Fibroblast of the conjunctiva (primary cell): ENCODE measurements at regions not wholly inside any gene's neighbourhood (a gene's known extent, or its start where the extent isn't known, plus 50 kb on each side); places are given as distances from the start of the nearest gene placed in this dataset.
"Not testable (repeated sequence)": the region's sequence is repeated elsewhere in the genome, so short reads cannot be mapped to it uniquely, and the experiment has no call there.

Experiments
- DNase-seq: peaks from one replicate; pipeline ENCODE4 v3.0.0-alpha.2; 2010; ENCODE audit warnings: low read depth

DNA sequence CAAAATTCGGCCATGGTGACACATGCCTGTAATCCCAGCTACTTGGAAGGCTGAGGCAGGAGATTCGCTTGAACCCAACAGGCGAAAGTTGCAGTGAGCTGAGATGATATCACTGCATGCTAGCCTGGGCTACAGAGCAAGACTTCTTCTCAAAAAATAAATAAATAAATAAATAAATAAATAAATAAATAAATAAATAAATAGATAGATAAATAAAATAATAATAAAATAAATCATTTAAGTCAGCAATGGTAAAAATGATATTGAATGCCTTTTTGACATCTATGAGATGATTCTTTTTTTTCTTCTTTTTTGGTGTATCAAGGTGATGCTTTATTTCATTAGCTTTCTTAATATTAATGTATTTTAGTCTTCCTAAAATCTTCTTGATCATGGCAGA is 221.7 kb upstream of the RXFP2 start:
- DNase-seq: no peak

DNA sequence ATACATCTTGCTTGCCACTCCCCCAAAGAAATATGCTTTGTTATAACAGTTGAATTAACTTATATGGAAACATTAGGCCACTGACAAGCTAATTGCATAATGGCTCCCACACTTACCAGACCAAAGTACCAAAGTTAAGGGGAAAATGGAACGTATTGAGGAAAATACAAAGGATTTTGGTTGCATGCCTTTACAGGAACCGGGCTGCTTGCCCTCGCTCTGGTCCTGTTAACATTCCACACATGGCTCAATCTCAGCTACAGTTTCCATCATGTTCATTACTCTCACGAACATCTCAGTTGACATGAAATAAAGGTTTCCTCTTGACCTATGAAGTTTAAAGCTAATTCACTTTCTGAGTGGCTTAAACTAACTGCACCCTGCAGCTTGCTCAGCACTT is 220.7 kb upstream of the RXFP2 start:
- DNase-seq: no peak

- no peak for DNase-seq
Measured at GRCh38 chr13:31521435-31521834, 217.9 kb upstream of the RXFP2 start.

DNA sequence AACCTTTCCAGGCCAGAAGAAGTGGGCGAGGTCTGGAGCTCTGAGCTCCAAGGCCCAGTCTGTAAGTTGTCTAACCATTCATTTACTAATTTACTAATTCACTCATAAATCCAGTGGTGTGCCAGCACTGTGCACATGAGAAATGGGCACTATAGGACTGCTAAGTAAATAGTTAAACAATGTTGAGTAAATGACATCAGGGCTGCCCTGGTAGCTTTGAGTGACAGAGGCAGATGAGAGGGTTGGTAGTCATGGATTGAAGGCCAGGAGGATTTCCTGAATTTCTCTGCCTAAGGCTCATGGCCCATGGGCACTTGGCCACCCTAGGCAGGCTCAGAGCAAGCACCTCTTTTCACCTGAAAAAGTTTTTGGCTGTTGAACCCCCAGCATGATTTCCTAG is 216.9 kb upstream of the RXFP2 start:
- no peak for DNase-seq

GRCh38 chr13:31528176-31528575 is 211.2 kb upstream of the RXFP2 start:
- DNase-seq: no peak

GRCh38 chr13:31528758-31529157 is 210.6 kb upstream of the RXFP2 start:
- no peak for DNase-seq

- no peak for DNase-seq
Measured at GRCh38 chr13:31530922-31531321, 208.4 kb upstream of the RXFP2 start.

DNA sequence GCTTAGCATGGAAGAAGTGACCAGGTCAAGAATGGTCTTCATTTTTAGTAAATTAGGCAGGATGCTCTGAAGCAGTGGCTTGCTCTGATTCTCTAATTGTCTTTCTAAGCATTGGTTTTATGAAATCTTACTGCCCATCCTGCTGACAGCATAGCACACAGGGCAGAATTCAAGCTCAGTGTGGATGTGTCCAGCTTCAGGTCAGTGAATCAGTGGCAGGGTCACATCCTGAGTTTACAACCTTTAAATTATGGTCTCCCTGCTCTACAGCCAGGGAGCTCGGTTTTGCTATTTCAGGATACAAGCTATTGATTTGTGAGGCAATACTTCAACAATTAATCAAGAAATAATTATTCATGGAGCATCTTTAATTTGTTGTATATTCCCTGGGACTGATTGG is 202.3 kb upstream of the RXFP2 start:
- DNase-seq: no peak

- peak; percentile 30 for DNase-seq
Measured at GRCh38 chr13:31538067-31539042, 201.0 kb upstream of the RXFP2 start.

- DNase-seq: no peak
Measured at GRCh38 chr13:31540281-31540680, 199.0 kb upstream of the RXFP2 start.

DNA sequence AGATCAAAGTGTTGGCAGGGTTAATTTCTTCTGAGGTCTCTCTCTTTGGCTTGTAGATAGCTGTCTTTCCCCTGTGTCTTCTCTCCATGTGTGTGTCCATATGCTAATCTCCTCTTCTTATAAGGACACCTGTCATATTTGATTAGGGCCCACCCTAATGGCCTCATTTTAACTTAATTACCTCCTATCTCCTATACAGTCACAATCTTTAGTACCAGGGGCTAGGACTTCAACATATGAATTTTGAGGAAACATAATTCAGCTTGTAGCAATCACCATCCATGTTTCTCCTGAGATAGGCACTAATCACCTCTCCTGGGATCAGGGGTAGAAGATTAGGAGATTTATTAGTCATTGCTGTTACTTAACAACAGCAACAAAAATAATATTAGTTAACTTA is 196.1 kb upstream of the RXFP2 start:
- no peak for DNase-seq

GRCh38 chr13:31545616-31546015 is 193.7 kb upstream of the RXFP2 start:
- no peak for DNase-seq

- DNase-seq: no peak
Measured at GRCh38 chr13:31556376-31556775, 182.9 kb upstream of the RXFP2 start.

DNA sequence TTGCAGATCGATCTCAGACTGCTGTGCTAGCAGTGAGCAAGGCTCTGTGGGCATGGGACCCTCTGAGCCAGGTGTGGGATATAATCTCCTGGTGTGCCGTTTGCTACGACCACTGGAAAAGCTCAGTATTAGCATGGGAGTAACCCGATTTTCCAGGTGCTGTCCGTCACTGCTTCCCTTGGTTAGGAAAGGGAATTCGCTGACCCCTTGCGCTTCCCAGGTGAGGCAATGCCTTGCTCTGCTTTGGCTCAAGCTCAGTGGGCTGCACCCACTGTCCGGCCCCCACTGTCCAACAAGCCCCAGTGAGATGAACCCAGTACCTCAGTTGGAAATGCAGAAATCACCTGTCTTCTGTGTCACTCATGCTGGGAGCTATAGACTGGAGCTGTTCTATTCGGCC is 155.1 kb upstream of the RXFP2 start:
- DNase-seq: not testable (repeated sequence)

- DNase-seq: no peak
Measured at GRCh38 chr13:31587698-31588266, 151.5 kb upstream of the RXFP2 start.

GRCh38 chr13:31588316-31588715 is 151.0 kb upstream of the RXFP2 start:
- no peak for DNase-seq

DNA sequence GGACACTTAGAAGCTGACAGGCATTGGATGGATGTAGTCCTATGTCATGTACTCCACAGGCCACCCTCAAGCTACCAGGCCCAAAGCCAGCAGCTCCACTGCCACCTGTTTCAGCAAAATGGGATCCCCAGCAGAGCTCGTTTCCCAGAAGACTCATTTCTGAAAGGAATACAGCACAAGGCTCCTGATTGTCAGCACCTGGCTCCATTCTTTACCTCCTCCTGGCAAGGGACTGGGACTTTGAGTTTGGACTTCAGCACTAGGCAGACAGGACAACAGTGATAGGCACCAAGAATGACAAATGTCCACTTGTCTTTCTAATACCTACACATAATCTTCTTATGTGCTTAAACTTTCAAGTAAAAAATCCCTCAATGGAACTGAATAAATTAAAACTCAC is 150.4 kb upstream of the RXFP2 start:
- no peak for DNase-seq

GRCh38 chr13:31591642-31592233 is 147.6 kb upstream of the RXFP2 start:
- no peak for DNase-seq

DNA sequence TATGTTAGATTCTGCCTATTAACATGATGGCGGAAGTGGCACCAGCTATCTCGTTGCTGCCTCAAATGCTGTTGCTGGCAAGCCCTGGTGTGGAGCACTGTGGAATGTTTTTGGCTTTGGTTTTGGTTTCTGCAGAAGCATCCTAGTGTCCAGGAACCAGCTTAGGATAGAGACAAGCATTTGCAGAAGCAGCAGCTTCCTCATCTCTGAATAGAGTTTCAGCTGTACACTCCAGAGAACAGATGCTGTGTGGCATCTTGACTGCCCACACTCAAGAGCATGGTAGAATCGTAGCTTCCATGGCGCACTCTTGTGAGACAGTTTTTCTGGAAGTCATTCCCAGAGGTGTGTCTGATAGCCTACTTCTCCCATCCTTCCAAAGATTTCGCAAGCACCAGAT is 145.3 kb upstream of the RXFP2 start:
- no peak for DNase-seq

GRCh38 chr13:31595563-31595962 is 143.8 kb upstream of the RXFP2 start:
- peak; percentile 8 for DNase-seq

- DNase-seq: no peak
Measured at GRCh38 chr13:31598990-31599389, 140.3 kb upstream of the RXFP2 start.

DNA sequence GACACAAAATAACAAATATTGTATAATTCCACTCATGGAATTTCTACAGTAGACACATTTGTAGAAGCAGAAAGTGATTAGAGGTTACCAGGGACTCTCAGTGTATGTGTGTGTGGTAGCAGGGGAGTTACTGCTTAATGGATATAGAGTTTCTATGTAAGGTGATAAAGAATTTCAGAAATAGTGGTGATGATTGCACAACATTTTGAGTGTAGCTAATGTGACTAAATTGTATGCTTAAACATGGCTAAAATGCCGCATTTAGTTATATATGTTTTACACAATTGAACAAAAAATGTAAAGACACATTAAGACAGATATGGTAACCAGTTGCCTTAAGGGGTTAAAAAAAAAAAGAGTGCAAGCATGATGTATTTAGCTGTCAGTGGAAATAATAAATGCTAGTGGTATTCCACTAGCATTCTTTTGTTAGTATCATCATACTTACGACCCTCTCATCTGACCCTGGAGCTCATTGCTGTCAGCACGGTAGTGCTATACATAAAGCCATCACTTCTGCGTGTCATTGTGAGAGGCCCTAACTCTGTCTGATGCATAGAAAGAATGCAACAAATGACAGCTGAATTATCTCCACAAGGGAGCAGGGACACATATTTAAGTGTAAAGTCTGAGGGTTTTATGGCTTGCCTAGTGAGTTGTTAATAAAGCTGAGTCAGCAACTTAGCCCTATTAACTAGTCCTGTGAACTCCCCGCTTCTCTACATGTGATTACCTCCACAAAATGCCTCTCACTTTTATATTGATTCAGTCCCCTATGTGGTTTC is 134.1 kb upstream of the RXFP2 start:
- DNase-seq: no peak
